Endothelial cell of hepatic sinusoid (primary cell): ENCODE measurements at regions not wholly inside any gene's neighbourhood (a gene's known extent, or its start where the extent isn't known, plus 50 kb on each side); places are given as distances from the start of the nearest gene placed in this dataset.

Experiments used
- in situ Hi-C: cut with HindIII; loops from 2 replicates; pipeline ENCODE4 v1.10.0; 2017; ENCODE audit warnings: low sequenced_read_pairs

GRCh38 chr6:105624021-105624420 is 221.1 kb upstream of the PREP start:
- in situ Hi-C loops = no loop called here

DNA sequence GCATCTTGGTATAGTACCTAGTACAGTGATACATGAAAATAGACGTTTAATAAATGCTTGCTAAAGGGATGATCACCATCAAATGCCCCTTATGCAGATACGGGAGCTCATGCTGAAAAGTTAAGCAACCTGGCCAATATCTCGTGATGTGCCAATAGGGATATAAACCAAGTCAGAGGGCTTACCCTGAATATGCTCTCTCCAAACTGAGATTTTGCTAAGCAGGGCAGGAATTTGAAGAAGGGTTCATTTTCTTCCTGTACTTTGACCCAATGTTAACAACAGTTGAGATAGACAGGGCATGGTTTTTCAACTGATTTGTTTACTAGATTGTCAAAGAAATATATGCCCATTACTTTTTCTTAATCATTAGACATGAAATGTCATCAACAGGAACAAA is 219.3 kb upstream of the PREP start:
- in situ Hi-C loops = no loop called here

DNA sequence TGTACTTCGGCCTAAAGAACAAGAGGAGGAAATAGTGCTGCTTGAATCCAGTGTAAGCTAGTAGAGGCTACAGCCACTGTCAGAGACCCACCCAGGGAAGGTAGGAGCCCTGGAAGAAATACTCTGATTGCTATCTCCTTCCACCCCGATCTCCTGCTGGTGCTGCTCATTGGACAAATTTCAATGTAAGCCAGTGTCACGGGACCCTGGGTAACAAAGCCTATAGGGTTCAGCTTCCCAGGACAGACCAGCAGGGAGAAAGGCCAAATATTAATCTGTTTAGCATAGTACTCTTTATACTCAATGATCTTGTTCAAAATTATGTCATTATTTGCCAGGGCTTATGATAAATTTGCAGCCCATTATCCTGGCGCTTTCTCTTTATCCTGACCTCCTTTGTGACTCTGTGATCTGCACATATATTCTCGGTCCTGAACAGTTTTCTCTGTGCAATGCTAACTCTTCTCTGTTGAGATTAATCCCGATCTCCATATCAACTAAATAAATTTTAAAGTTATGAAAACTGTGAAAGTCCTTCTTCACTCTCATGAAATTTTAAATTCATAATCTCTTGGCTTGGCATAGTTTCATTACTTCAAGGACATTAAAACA is 218.8 kb upstream of the PREP start:
- in situ Hi-C loops = no loop called here

DNA sequence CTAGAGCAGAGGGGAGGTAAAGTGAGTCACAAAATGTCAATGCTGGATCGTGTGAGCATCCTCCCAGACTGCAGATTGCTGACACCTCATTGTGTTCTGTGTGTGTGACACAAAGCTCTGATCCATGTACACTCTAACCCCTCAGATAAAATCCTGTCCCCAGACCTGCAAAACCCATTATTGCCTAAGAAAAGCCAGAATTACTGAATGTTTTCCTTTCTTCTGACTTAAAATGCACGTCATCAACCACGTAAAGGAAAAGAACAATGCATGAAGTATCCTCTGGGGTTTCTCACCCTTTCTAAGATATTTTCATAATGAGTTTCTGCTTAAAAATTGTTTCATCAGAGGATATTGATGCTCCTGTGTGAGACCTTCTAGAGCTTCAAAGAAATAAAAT is 218.0 kb upstream of the PREP start:
- in situ Hi-C loops = no loop called here

- in situ Hi-C loops = no loop called here
These were observed 217.3 kb upstream of the PREP start for GRCh38 chr6:105619971-105620741.

DNA sequence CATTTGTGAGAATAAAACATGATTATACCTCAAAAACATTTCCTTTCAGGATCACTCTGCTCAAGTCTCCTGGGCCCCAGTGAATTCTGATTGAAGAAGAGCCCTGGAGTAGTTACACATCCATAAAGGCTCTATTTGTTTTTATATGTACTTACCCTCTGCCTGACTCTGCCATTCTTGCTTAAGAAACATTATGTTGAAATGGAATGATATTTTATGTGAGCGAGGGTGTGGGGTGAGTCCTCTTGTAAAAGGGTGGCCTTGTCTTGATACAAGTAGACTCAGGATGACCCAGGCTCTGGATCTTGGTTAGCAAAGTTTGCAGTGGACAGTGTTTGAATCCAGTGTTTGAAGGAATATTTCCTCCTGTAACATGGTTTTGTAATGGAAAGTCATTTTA is 215.4 kb upstream of the PREP start:
- in situ Hi-C loops = no loop called here

DNA sequence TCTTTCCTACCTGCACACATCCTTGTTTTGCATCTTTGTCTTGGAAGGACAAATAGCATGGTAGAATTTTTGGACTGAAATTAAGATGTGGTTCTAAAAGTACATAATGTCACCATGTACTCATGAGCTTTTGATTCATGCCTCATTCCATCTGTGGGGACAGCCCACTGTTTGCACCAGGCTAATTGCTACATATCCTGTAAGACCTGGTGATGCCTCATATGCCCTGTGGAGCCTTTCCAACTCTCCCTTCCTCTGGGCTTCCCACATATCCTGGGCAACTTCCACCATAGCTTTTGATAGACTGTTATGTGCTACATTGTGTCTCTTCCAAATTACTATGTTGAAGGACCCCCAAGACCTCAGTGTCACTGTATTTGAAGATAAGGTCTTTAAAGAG is 213.6 kb upstream of the PREP start:
- in situ Hi-C loops = no loop called here

GRCh38 chr6:105611606-105612005 is 208.7 kb upstream of the PREP start:
- in situ Hi-C loops = no loop called here

DNA sequence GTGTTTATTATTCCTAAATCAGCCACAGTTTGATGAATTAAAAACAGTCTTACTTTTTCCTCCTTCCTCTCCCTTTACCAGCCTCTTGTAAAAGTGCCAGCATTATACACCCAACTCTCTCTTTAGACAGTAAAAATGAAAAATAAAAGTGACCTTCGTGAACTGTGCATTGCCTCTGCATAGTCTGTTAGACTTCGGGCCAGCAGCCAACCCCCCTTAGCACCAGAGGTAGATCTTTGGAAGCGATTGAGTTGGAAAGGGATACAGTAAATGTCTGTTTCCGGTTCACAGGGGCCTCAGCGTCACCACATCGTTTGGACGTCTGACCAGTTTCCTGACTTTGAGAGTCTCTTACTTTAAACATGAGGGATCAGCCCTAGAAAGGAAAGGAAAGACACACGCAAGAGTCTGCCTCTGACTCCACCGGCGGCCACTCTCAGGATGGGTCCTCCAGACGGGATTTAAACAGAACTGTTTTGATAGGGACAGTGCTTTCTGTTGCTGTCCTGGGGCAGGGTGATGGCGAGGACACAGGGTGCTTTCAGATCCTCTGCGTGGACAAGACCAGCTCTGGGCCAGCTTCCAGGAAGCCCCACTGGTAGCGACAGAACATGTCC is 206.6 kb upstream of the PREP start:
- in situ Hi-C loops = no loop called here

GRCh38 chr6:105608711-105609374 is 206.0 kb upstream of the PREP start:
- in situ Hi-C loops = no loop called here

GRCh38 chr6:105607636-105608621 is 205.0 kb upstream of the PREP start:
- in situ Hi-C loops = no loop called here

DNA sequence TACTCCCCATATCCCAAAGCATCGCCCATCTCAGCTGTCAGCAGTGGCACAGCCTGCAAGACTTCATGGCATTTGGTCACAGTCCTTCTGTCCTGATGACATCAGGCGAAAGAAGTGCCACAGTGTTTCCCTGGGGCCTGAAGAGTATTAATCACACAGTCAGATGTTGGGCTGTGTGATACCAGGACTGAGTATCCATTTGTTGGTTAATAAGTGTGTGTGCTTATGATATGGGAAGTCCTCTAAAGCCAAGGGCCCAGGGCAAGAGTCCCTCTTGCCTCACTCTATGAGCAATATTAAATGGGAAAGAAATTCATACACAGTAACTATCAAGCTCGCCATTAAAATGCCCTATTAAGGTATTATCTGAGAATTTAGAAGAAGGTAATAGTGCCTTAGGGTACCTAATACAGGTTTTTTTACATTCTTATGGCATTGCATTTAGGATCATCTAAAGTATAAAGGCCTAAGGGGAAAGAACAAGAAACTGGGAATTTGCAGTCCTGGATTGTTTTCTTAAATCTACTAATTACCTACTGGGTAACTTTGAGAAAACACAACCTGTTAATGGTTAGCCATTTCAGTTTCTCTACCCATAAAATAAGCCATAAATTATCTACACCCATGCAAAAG is 204.1 kb upstream of the PREP start:
- in situ Hi-C loops = no loop called here

GRCh38 chr6:105604587-105604884 is 201.7 kb upstream of the PREP start:
- in situ Hi-C loops = no loop called here

- in situ Hi-C loops = no loop called here
These were observed 201.1 kb upstream of the PREP start for GRCh38 chr6:105603788-105604586.

DNA sequence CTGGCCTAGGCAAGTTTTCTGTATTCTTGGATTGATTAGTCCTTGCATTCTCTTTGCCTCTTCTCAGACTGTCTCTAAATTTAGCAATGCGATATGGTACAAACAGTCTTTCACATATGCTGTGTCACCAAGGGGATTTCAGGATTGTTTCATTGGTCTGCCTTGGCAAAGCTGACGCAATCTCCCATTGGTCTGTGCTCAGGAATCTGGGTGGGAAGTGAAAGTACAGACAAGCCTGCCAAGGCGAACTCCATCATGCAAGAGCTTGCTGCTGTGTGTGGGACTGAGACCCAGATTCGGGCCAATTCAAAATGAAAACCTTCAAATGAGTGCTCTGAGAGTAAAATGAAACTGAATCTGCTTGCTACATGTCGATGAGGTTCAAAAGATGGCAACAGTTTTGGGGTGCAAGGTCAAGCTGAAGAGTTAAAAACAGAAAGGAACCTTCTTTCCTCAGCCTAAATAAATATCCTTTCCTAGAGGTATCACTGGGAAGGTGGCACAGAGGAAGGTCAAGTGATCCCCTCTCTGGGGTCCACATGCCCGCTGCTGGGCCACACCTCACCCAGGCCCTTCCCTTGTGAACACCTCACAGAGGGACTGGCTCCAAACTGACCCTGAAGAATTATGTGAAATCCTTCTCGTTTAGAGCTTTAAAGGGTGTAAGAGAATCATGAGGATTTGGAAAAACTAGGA is 198.8 kb upstream of the PREP start:
- in situ Hi-C loops = no loop called here

- in situ Hi-C loops = no loop called here
These were observed 197.7 kb upstream of the PREP start for GRCh38 chr6:105600336-105601260.

GRCh38 chr6:105598264-105598663 is 195.4 kb upstream of the PREP start:
- in situ Hi-C loops = no loop called here

DNA sequence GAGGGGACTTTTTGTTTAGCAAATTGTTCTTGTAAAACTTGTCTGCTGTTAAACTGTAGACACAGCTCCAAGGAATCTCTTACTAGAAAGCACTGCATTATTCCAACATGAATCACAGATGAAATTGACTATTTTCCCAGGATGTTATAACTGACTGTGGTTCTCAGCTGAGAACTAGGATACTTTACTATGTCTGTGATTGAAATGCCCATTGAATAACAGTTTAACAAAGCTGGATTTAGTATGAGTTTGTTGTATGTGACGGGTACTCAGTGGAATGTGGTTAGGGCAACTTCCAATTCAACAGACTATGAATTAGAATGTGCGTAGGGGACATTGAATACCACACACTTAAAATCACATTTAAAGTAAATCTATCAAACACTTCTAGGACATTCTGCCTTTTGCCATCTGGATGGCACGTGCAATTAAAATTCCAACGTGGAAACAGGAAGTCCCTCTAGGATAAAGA is 193.4 kb upstream of the PREP start:
- in situ Hi-C loops = no loop called here
